ENCODE measurements at regions not wholly inside any gene's neighbourhood (a gene's known extent, or its start where the extent isn't known, plus 50 kb on each side); places are given as distances from the start of the nearest gene placed in this dataset.

- peaks cover 3% of the 10 kb centered on the region for H3K9me3 Mint-ChIP-seq (ENCODE audit: unreplicated experiment)
Observed at GRCh38 chr15:67980171-67980570, 73.9 kb upstream of the PIAS1 start.

GRCh38 chr15:67980773-67981685 lies 73.1 kb upstream of the PIAS1 start:
- H3K4me3 Mint-ChIP-seq (ENCODE audit: unreplicated experiment): no peak overlapping the region
- no peaks in the 10 kb centered on the region for H3K27me3 Mint-ChIP-seq (ENCODE audit: unreplicated experiment)
- H3K27ac Mint-ChIP-seq (ENCODE audit: unreplicated experiment): no peak overlapping the region
- H3K36me3 Mint-ChIP-seq (ENCODE audit: unreplicated experiment): peaks cover 12% of the 10 kb centered on the region
- peaks cover 3% of the 10 kb centered on the region for H3K9me3 Mint-ChIP-seq (ENCODE audit: unreplicated experiment)
- TF ChIP-seq, protein P1, sequence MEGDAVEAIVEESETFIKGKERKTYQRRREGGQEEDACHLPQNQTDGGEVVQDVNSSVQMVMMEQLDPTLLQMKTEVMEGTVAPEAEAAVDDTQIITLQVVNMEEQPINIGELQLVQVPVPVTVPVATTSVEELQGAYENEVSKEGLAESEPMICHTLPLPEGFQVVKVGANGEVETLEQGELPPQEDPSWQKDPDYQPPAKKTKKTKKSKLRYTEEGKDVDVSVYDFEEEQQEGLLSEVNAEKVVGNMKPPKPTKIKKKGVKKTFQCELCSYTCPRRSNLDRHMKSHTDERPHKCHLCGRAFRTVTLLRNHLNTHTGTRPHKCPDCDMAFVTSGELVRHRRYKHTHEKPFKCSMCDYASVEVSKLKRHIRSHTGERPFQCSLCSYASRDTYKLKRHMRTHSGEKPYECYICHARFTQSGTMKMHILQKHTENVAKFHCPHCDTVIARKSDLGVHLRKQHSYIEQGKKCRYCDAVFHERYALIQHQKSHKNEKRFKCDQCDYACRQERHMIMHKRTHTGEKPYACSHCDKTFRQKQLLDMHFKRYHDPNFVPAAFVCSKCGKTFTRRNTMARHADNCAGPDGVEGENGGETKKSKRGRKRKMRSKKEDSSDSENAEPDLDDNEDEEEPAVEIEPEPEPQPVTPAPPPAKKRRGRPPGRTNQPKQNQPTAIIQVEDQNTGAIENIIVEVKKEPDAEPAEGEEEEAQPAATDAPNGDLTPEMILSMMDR (IDR thresholded peaks at IDR 0.05; ENCODE audit: partially characterized antibody, unreplicated experiment): no peak
- no peaks in the 10 kb centered on the region for H3K4me1 Mint-ChIP-seq (ENCODE audit: low read depth, unreplicated experiment)
- no peak for DNase-seq

More at GRCh38 chr15:67980171-67980570, 73.9 kb upstream of the PIAS1 start:
- peaks cover 12% of the 10 kb centered on the region for H3K36me3 Mint-ChIP-seq (ENCODE audit: unreplicated experiment)
- H3K4me1 Mint-ChIP-seq (ENCODE audit: low read depth, unreplicated experiment): no peaks in the 10 kb centered on the region
- no peak for DNase-seq
- no peak overlapping the region for H3K27ac Mint-ChIP-seq (ENCODE audit: unreplicated experiment)
- H3K27me3 Mint-ChIP-seq (ENCODE audit: unreplicated experiment): no peaks in the 10 kb centered on the region
- H3K4me3 Mint-ChIP-seq (ENCODE audit: unreplicated experiment): no peak overlapping the region
- TF ChIP-seq, protein P1 (IDR thresholded peaks at IDR 0.05; ENCODE audit: partially characterized antibody, unreplicated experiment): no peak

DNA sequence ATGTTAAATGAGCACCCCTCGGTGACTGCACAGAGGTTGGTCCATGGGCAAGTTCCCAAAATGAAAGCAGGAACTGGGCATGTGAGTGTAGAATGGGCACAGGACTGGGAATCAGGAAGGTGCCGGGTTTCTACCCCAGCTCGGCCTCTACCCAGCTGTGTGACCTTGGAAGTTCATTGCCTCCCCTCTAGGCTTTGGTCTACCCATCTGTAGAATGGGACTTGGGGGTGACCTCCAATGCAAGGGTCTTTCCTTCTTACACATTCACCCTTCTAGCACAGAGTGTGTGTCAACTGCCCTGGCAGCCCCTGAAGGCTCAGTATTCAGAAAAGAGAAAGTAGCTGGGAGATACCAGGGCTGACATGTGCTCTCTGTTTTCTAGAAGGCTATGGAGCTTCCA lies 72.3 kb upstream of the PIAS1 start:
- peaks cover 12% of the 10 kb centered on the region for H3K36me3 Mint-ChIP-seq (ENCODE audit: unreplicated experiment)
- TF ChIP-seq, protein P1 (IDR thresholded peaks at IDR 0.05; ENCODE audit: partially characterized antibody, unreplicated experiment): no peak
- no peak overlapping the region for H3K27ac Mint-ChIP-seq (ENCODE audit: unreplicated experiment)
- no peak for DNase-seq
- no peaks in the 10 kb centered on the region for H3K27me3 Mint-ChIP-seq (ENCODE audit: unreplicated experiment)
- no peak overlapping the region for H3K4me3 Mint-ChIP-seq (ENCODE audit: unreplicated experiment)
- H3K9me3 Mint-ChIP-seq (ENCODE audit: unreplicated experiment): no peaks in the 10 kb centered on the region
- no peaks in the 10 kb centered on the region for H3K4me1 Mint-ChIP-seq (ENCODE audit: low read depth, unreplicated experiment)

- Mint-ChIP-seq H3K27ac (ENCODE audit: unreplicated experiment) (no peak overlapping the region), H3K4me1 (ENCODE audit: low read depth, unreplicated experiment) (no peaks in the 10 kb centered on the region), H3K4me3 (ENCODE audit: unreplicated experiment) (no peak overlapping the region), H3K27me3 (ENCODE audit: unreplicated experiment) (no peaks in the 10 kb centered on the region), H3K9me3 (ENCODE audit: unreplicated experiment) (peaks cover 2% of the 10 kb centered on the region), H3K36me3 (ENCODE audit: unreplicated experiment) (no peaks in the 10 kb centered on the region)
- no peak for DNase-seq
- TF ChIP-seq, protein P1 (IDR thresholded peaks at IDR 0.05; ENCODE audit: partially characterized antibody, unreplicated experiment): no peak
Observed at GRCh38 chr15:67991706-67992105, 62.4 kb upstream of the PIAS1 start.

DNA sequence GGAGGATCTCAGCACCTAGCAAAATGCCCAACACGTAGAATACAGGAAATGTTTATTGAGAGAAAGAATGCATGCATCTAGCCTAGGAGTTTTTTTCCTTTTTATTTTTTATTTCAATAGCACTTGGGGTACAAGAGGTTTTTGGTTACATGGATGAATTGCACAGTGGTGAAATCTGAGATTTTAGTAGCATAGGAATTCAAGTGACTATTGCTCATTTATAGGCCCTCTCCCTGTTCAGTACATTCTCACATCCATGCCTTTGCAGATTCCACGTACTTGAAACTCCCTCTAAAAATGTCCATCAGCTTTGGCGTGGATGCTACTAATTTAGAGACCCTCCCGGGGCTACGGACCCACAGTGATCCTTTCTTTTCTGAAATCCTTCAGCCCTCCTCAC lies 61.7 kb upstream of the PIAS1 start:
- Mint-ChIP-seq H3K9me3 (ENCODE audit: unreplicated experiment) (peaks cover 2% of the 10 kb centered on the region), H3K36me3 (ENCODE audit: unreplicated experiment) (peaks cover 4% of the 10 kb centered on the region), H3K27ac (ENCODE audit: unreplicated experiment) (no peak overlapping the region), H3K4me1 (ENCODE audit: low read depth, unreplicated experiment) (no peaks in the 10 kb centered on the region), H3K4me3 (ENCODE audit: unreplicated experiment) (no peak overlapping the region), H3K27me3 (ENCODE audit: unreplicated experiment) (no peaks in the 10 kb centered on the region)
- TF ChIP-seq, protein P1 (IDR thresholded peaks at IDR 0.05; ENCODE audit: partially characterized antibody, unreplicated experiment): no peak
- DNase-seq: no peak
